Endothelial cell of umbilical vein (primary cell): ENCODE measurements at regions not wholly inside any gene's neighbourhood (a gene's known extent, or its start where the extent isn't known, plus 50 kb on each side); places are given as distances from the start of the nearest gene placed in this dataset.

ENCODE experiments used
- BruUV-seq: library from RNA; stranded (reverse); fragments of 400-500 nt; replicated peaks from 2 replicates; lab custom pipeline; 2021; lab: Mats Ljungman, UMichigan
- CTCF ChIA-PET: fragments of 300-600, 350-600 bp; sonication (Branson Sonifier 250); formaldehyde crosslinking; loops from one replicate; lab custom pipeline; 2021; ENCODE audit warnings: antibody characterized with exemption, inconsistent platforms; lab: Charles Lee
- POLR2A ChIA-PET: fragments of 300-600, 350-600 bp; sonication (Branson Sonifier 250); formaldehyde crosslinking; loops from one replicate; lab custom pipeline; 2021; ENCODE audit warnings: antibody characterized with exemption, inconsistent platforms; lab: Charles Lee
- DNase-seq: peaks from one replicate; pipeline ENCODE4 v3.0.0-alpha.2; 2011; ENCODE audit warnings: low read depth, low spot score
- FAIRE-seq: peaks from 2 replicates; lab custom pipeline; 2011; peaks lifted over from hg19 to GRCh38; lab: Jason Lieb, UNC
- H2AFZ ChIP-seq: 2 replicates; pipeline ENCODE4 v1.6.0; 2012; ENCODE audit warnings: low read depth, low read length, control low read depth, inconsistent platforms
- H3K27ac ChIP-seq: 2 replicates; pipeline ENCODE4 v1.5.1; 2011; ENCODE audit warnings: low read depth, mild to moderate bottlenecking, control low read depth, low read length, moderate library complexity; ENCODE audit not compliant: insufficient read depth
- H3K27me3 ChIP-seq, 2 experiments: 2 replicates each; pipeline versions ENCODE4 v1.6.0 to v1.6.1; 2011; ENCODE audit warnings: low read length in 2 of 2, mixed read lengths in 1 of 2; ENCODE audit not compliant: control insufficient read depth in 2 of 2, insufficient read depth in 2 of 2
- H3K36me3 ChIP-seq, 2 experiments: 2 replicates in 1 of 2; 3 replicates in 1 of 2; pipeline ENCODE4 v1.5.1; 2011; ENCODE audit warnings: low read length in 2 of 2, mild to moderate bottlenecking in 1 of 2, moderate library complexity in 1 of 2; ENCODE audit not compliant: control insufficient read depth in 2 of 2, insufficient read depth in 2 of 2; ENCODE audit errors: extremely low read depth in 1 of 2
- H3K4me1 ChIP-seq: 3 replicates; pipeline ENCODE4 v1.5.1; 2011; ENCODE audit warnings: mild to moderate bottlenecking, low read length; ENCODE audit not compliant: control insufficient read depth, insufficient read depth; ENCODE audit errors: extremely low read depth
- H3K4me2 ChIP-seq: 2 replicates; pipeline ENCODE4 v1.6.1; 2011; ENCODE audit warnings: low read length, control low read depth, mixed read lengths; ENCODE audit not compliant: insufficient read depth
- H3K4me3 ChIP-seq, 3 experiments: fragments of 200-600 bp in 1 of 3; sonication (generic), shearing (Covaris generic) in 1 of 3; replicated peaks in 1 of 3; 2 replicates each; pipeline ENCODE4 v1.5.1; 2011 to 2016; ENCODE audit warnings: control low read depth in 3 of 3, low read length in 3 of 3, mild to moderate bottlenecking in 2 of 3, inconsistent platforms in 1 of 3, low read depth in 1 of 3, moderate library complexity in 1 of 3; ENCODE audit not compliant: insufficient read depth in 1 of 3
- H3K79me2 ChIP-seq: 2 replicates; pipeline ENCODE4 v1.6.0; 2012; ENCODE audit warnings: low read length, inconsistent platforms; ENCODE audit not compliant: control insufficient read depth, insufficient read depth
- H3K9ac ChIP-seq: replicated peaks from 2 replicates; pipeline ENCODE3; 2011; ENCODE audit warnings: low read length, control low read depth; ENCODE audit not compliant: insufficient read depth; ENCODE audit errors: extremely low read depth
- H3K9me1 ChIP-seq: replicated peaks from 3 replicates; pipeline ENCODE4 v1.6.0; 2011; ENCODE audit warnings: mild to moderate bottlenecking, low read length; ENCODE audit not compliant: control insufficient read depth, insufficient read depth; ENCODE audit errors: extremely low read depth
- H3K9me3 ChIP-seq: replicated peaks from 2 replicates; pipeline ENCODE4 v1.5.1; 2012; ENCODE audit warnings: low read length, inconsistent platforms; ENCODE audit not compliant: control insufficient read depth, insufficient read depth
- H4K20me1 ChIP-seq: replicated peaks from 2 replicates; pipeline ENCODE3; 2011; ENCODE audit warnings: mild to moderate bottlenecking, low read length; ENCODE audit not compliant: control insufficient read depth, insufficient read depth; ENCODE audit errors: extremely low read depth
- EZH2 ChIP-seq: IDR thresholded peaks from 2 replicates; pipeline ENCODE4 v1.6.1; 2012; ENCODE audit warnings: borderline replicate concordance, low read depth, mild to moderate bottlenecking, moderate library complexity, low read length, inconsistent platforms; ENCODE audit not compliant: severe bottlenecking
- FOS ChIP-seq: IDR thresholded peaks from 2 replicates; pipeline ENCODE4 v1.6.1; 2011; ENCODE audit warnings: mild to moderate bottlenecking, low read length, moderate library complexity, borderline replicate concordance; ENCODE audit not compliant: insufficient read depth
- GATA2 ChIP-seq: IDR thresholded peaks from 2 replicates; pipeline ENCODE4 v1.7.0; 2011; ENCODE audit warnings: low read depth, mild to moderate bottlenecking, moderate library complexity, mixed read lengths, low read length; ENCODE audit not compliant: insufficient read length, insufficient read depth
- JUN ChIP-seq: IDR thresholded peaks from 2 replicates; pipeline ENCODE4 v1.6.1; 2011; ENCODE audit warnings: borderline replicate concordance, low read depth; ENCODE audit not compliant: insufficient read length, insufficient read depth
- MYC ChIP-seq: IDR thresholded peaks from one replicate; pipeline ENCODE4 v1.6.1; 2011; ENCODE audit warnings: mild to moderate bottlenecking, low read depth, low read length
- POLR2A ChIP-seq: IDR thresholded peaks from 2 replicates; pipeline ENCODE4 v1.6.1; 2012; ENCODE audit warnings: low read depth, mild to moderate bottlenecking, control low read depth, low read length
- POLR2AphosphoS5 ChIP-seq: IDR thresholded peaks from 2 replicates; pipeline ENCODE4 v1.6.1; 2012; ENCODE audit warnings: low read depth, mild to moderate bottlenecking, control low read depth, low read length, moderate library complexity; ENCODE audit not compliant: insufficient read depth
- dilution Hi-C: fragments of 300-500 bp; cut with MboI; formaldehyde crosslinking; loops from one replicate; pipeline ENCODE4 v1.15.0; 2019; ENCODE audit warnings: low sequenced_read_pairs; ENCODE audit not compliant: extremely low pct_ligation_motif_present
- intact Hi-C: fragments of 100-400 bp; cut with micrococcal nuclease; formaldehyde crosslinking; loops from one replicate; pipeline ENCODE4 v1.10.0; 2022
- TF ChIP-seq, protein P1 (sequence below), 2 donors: IDR thresholded peaks; 1 replicate in 1 of 2; 2 replicates in 1 of 2; pipeline ENCODE4 v1.5.1; 2011; ENCODE audit warnings: low read length in 2 of 2, mild to moderate bottlenecking in 2 of 2, moderate library complexity in 2 of 2, control low read depth in 1 of 2, inconsistent platforms in 1 of 2, low read depth in 1 of 2; ENCODE audit not compliant: insufficient read depth in 1 of 2; ENCODE audit errors: extremely low read depth in 1 of 2
- TF ChIP-seq, protein P2 (sequence below): IDR thresholded peaks from 2 replicates; pipeline ENCODE4 v1.6.1; 2011; ENCODE audit not compliant: insufficient read depth, insufficient read length

DNA sequence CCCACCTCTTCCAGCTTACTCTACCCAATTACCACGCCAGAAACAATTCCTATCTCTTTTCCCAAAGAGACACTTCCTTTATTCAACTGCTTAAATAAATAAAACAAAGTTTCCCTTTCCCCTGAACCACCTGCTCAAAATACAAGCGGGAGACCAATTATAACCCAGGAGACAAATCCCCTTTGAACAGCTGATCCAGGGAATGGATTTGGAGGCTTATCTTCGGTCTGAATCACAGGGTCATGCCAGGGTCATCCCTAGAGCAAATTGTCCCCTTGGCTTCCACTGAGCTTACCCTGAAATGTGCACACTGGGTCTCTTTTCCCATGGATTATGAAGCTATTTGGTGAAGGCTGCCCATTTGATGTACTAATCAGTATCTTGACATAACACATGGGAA is 99.9 kb upstream of the JAZF1 start:
- BruUV-seq: no TSS peak
- no peaks in the 10 kb centered on the region for H3K9me3 ChIP-seq
- H4K20me1 ChIP-seq: no peaks in the 10 kb centered on the region
- H3K27me3 ChIP-seq: no peaks in the 10 kb centered on the region
- no peaks in the 10 kb centered on the region for H3K79me2 ChIP-seq
- H3K9me1 ChIP-seq: no peaks in the 10 kb centered on the region
- no peak overlapping the region for H3K4me2 ChIP-seq
- no peak for DNase-seq
- no peaks in the 10 kb centered on the region for H3K36me3 ChIP-seq
- no peak overlapping the region for H3K9ac ChIP-seq
- POLR2A ChIA-PET: no interaction called here
- CTCF ChIA-PET: interaction anchor here (1.1 to 1.6 kb wide), 2 partner anchors 16 to 219 kb away, joined by 3 read pairs; no protein-coding TSS in a partner anchor
- no peak for FAIRE-seq
- dilution Hi-C loops (no loop called here), intact Hi-C loops (no loop called here)
- no peak overlapping the region for H2AFZ ChIP-seq
- H3K4me3 ChIP-seq: no peak overlapping the region
- TF ChIP-seq POLR2AphosphoS5 (no peak), POLR2A (no peak), FOS (no peak), JUN (no peak), MYC (no peak), GATA2 (no peak), EZH2 (no peak)
- TF ChIP-seq, protein P1, sequence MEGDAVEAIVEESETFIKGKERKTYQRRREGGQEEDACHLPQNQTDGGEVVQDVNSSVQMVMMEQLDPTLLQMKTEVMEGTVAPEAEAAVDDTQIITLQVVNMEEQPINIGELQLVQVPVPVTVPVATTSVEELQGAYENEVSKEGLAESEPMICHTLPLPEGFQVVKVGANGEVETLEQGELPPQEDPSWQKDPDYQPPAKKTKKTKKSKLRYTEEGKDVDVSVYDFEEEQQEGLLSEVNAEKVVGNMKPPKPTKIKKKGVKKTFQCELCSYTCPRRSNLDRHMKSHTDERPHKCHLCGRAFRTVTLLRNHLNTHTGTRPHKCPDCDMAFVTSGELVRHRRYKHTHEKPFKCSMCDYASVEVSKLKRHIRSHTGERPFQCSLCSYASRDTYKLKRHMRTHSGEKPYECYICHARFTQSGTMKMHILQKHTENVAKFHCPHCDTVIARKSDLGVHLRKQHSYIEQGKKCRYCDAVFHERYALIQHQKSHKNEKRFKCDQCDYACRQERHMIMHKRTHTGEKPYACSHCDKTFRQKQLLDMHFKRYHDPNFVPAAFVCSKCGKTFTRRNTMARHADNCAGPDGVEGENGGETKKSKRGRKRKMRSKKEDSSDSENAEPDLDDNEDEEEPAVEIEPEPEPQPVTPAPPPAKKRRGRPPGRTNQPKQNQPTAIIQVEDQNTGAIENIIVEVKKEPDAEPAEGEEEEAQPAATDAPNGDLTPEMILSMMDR (IDR thresholded peaks at IDR 0.05; ENCODE audit: extremely low read depth in 1 of 2, insufficient read depth in 1 of 2, low read depth in 1 of 2, low read length in 2 of 2): no peak
- TF ChIP-seq, protein P2, sequence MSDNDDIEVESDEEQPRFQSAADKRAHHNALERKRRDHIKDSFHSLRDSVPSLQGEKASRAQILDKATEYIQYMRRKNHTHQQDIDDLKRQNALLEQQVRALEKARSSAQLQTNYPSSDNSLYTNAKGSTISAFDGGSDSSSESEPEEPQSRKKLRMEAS: no peak
- H3K4me1 ChIP-seq: no peaks in the 10 kb centered on the region
- H3K27ac ChIP-seq: no peak overlapping the region
